CD14-positive monocyte (primary cell): ENCODE measurements at regions not wholly inside any gene's neighbourhood (a gene's known extent, or its start where the extent isn't known, plus 50 kb on each side); places are given as distances from the start of the nearest gene placed in this dataset.
A peak's percentile ranks its signal among the peaks of the same experiment; 100 is the strongest.

Experiments used
- DNase-seq, 3 donors: peaks; one replicate each; pipeline ENCODE4 v3.0.0-alpha.2; 2011 to 2022
- H2AFZ ChIP-seq: 2 replicates; pipeline ENCODE4 v1.6.0; 2012; ENCODE audit warnings: mild to moderate bottlenecking, low read depth, low read length, inconsistent platforms; ENCODE audit not compliant: insufficient read depth, poor library complexity, severe bottlenecking
- H3K27ac ChIP-seq, 2 donors: 1 replicate in 1 of 2; 2 replicates in 1 of 2; pipeline ENCODE4 v1.5.1; 2012 to 2013; ENCODE audit warnings: low read length in 2 of 2, control low read depth in 1 of 2, inconsistent platforms in 1 of 2, low read depth in 1 of 2, mild to moderate bottlenecking in 1 of 2
- H3K27me3 ChIP-seq, 2 donors: one replicate each; pipeline versions ENCODE4 v1.6.0 to v1.6.1; 2011 to 2013; ENCODE audit warnings: low read length in 2 of 2; ENCODE audit not compliant: control insufficient read depth in 2 of 2, insufficient read depth in 2 of 2
- H3K36me3 ChIP-seq, 2 donors: replicated peaks in 1 of 2; 1 replicate in 1 of 2; 2 replicates in 1 of 2; pipeline versions ENCODE4 v1.5.1 to v1.6.1; 2012 to 2013; ENCODE audit warnings: low read length in 2 of 2, control low read depth in 1 of 2, inconsistent platforms in 1 of 2, mild to moderate bottlenecking in 1 of 2; ENCODE audit not compliant: insufficient read depth in 2 of 2, control insufficient read depth in 1 of 2
- H3K4me1 ChIP-seq, 2 donors: 1 replicate in 1 of 2; 2 replicates in 1 of 2; pipeline versions ENCODE4 v1.5.1 to v1.6.1; 2012 to 2013; ENCODE audit warnings: low read length in 2 of 2, control low read depth in 1 of 2, inconsistent platforms in 1 of 2, mild to moderate bottlenecking in 1 of 2, moderate library complexity in 1 of 2; ENCODE audit not compliant: insufficient read depth in 2 of 2, control insufficient read depth in 1 of 2
- H3K4me2 ChIP-seq: replicated peaks from 2 replicates; pipeline ENCODE3; 2012; ENCODE audit warnings: low read length, moderate library complexity, mild to moderate bottlenecking; ENCODE audit not compliant: poor library complexity, severe bottlenecking; ENCODE audit errors: extremely low read depth
- H3K4me3 ChIP-seq, 3 experiments: fragments of 200-600 bp in 1 of 3; sonication (generic) in 1 of 3; replicated peaks in 1 of 3; 1 replicate in 2 of 3; 2 replicates in 1 of 3; pipeline ENCODE4 v1.5.1; 2011 to 2013; ENCODE audit warnings: low read length in 3 of 3, mild to moderate bottlenecking in 3 of 3, control low read depth in 2 of 3, low read depth in 2 of 3, inconsistent platforms in 1 of 3, moderate library complexity in 1 of 3
- H3K79me2 ChIP-seq: 2 replicates; pipeline ENCODE4 v1.6.0; 2012; ENCODE audit warnings: mild to moderate bottlenecking, control low read depth, inconsistent platforms, low read length, moderate library complexity; ENCODE audit not compliant: insufficient read depth
- H3K9ac ChIP-seq: 2 replicates; pipeline ENCODE4 v1.6.0; 2017; ENCODE audit warnings: low read length, mild to moderate bottlenecking; ENCODE audit not compliant: insufficient read depth, poor library complexity, severe bottlenecking
- H3K9me3 ChIP-seq, 2 donors: replicated peaks in 1 of 2; 1 replicate in 1 of 2; 2 replicates in 1 of 2; pipeline versions ENCODE4 v1.5.1 to v1.6.1; 2012 to 2013; ENCODE audit warnings: low read length in 2 of 2, control low read depth in 1 of 2; ENCODE audit not compliant: control insufficient read depth in 1 of 2, insufficient read depth in 1 of 2
- H4K20me1 ChIP-seq: 2 replicates; pipeline ENCODE4 v1.6.0; 2012; ENCODE audit warnings: mild to moderate bottlenecking, low read length, control low read depth, moderate library complexity; ENCODE audit not compliant: insufficient read depth
- H3K27ac Mint-ChIP-seq, 7 donors: one replicate each; pipeline ENCODE4 v1.8.0; 2020; ENCODE audit warnings: mild to moderate bottlenecking in 7 of 7, mixed read lengths in 7 of 7, moderate library complexity in 6 of 7, inconsistent platforms in 2 of 7
- H3K27me3 Mint-ChIP-seq, 3 donors: one replicate each; pipeline ENCODE4 v1.8.0; 2021 to 2022; ENCODE audit warnings: low read depth in 3 of 3, mild to moderate bottlenecking in 3 of 3, mixed read lengths in 3 of 3, moderate library complexity in 3 of 3, inconsistent platforms in 1 of 3
- H3K36me3 Mint-ChIP-seq, 2 donors: one replicate each; pipeline ENCODE4 v1.8.0; 2020; ENCODE audit warnings: mixed read lengths in 2 of 2, inconsistent platforms in 1 of 2, mild to moderate bottlenecking in 1 of 2
- H3K4me1 Mint-ChIP-seq: one replicate; pipeline ENCODE4 v1.8.0; 2020; ENCODE audit warnings: mild to moderate bottlenecking, mixed read lengths
- H3K4me3 Mint-ChIP-seq, 2 donors: one replicate each; pipeline ENCODE4 v1.8.0; 2020; ENCODE audit warnings: mild to moderate bottlenecking in 2 of 2, mixed read lengths in 2 of 2, moderate library complexity in 1 of 2
- H3K9me3 Mint-ChIP-seq, 7 donors: one replicate each; pipeline ENCODE4 v1.8.0; 2020 to 2022; ENCODE audit warnings: mixed read lengths in 7 of 7, mild to moderate bottlenecking in 6 of 7, moderate library complexity in 6 of 7, inconsistent platforms in 2 of 7
- WGBS: methylation state at CpG from one replicate; pipeline ENCODE4 v1.1.5; 2013; ENCODE audit warnings: missing lambda C conversion rate; ENCODE audit not compliant: insufficient coverage; 5-methylcytosine and 5-hydroxymethylcytosine counted together
- intact Hi-C, 2 donors: fragments of 100-400 bp; cut with micrococcal nuclease; formaldehyde crosslinking; loops; one replicate each; pipeline versions ENCODE4 v1.15.0 to v1.15.1; 2023
- TF ChIP-seq, protein P1 (sequence below): fragments of 200-600 bp; IDR thresholded peaks from one replicate; pipeline ENCODE4 v1.8.0; 2022; ENCODE audit warnings: antibody characterized with exemption, mild to moderate bottlenecking

DNA sequence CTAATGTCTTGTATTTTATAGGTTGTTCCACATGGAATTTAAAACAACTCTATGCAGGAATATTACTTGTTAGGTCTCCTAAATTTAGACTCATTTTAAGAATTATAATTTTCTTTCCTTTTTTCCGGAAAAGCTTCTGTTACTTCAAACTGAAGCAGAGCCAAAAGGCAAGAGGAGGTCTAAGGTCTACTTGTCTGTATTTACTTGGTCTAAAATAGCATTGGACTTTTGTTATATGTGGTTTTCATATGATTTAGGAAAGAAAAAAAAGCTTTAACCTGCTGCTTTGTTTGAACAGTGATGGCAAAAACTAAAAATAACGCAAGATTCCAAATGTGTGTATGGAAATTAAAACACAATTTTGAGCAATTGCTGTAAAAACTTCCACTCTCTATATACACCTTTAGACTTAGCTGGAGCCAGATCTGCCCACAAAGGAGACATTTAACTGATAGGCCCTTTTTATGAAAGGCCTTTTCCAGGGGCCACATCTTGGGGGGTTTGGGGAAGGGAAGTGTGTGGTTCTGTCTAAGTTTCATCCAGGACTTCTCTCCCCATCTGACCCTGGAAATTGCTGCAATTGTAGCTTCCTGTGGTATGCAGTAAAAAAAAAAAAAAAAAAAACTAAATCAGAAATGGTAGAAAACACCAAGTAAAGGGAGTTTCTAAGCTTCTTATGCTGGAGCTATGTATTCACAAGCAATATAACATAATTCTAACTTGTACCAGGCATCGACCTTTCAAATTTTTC lies 307.7 kb upstream of the MEF2C start:
- Mint-ChIP-seq H3K27ac (no peak overlapping the region), H3K4me1 (peaks cover 20% of the 10 kb centered on the region), H3K9me3 (peaks cover 4 to 17% (median 7%) of the 10 kb centered on the region in 7 donors), H3K36me3 (no peaks in the 10 kb centered on the region), H3K4me3 (no peak overlapping the region), H3K27me3 (peaks cover 0 to 3% (median 0%) of the 10 kb centered on the region in 3 donors)
- Histone ChIP-seq H2AFZ (no peak overlapping the region), H3K36me3 (no peaks in the 10 kb centered on the region), H3K4me2 (peak overlapping the region; percentile 3), H3K9ac (no peak overlapping the region), H4K20me1 (no peaks in the 10 kb centered on the region), H3K4me3 (no peak overlapping the region), H3K4me1 (peaks cover 10% of the 10 kb centered on the region in 2 donors), H3K9me3 (peaks cover 0 to 3% of the 10 kb centered on the region in 2 donors), H3K79me2 (no peaks in the 10 kb centered on the region), H3K27me3 (no peaks in the 10 kb centered on the region), H3K27ac (no peak overlapping the region)
- DNase-seq, result no peak
- WGBS, result no CpG with 5 or more reads among the region's 3 CpGs
- TF ChIP-seq, protein P1, sequence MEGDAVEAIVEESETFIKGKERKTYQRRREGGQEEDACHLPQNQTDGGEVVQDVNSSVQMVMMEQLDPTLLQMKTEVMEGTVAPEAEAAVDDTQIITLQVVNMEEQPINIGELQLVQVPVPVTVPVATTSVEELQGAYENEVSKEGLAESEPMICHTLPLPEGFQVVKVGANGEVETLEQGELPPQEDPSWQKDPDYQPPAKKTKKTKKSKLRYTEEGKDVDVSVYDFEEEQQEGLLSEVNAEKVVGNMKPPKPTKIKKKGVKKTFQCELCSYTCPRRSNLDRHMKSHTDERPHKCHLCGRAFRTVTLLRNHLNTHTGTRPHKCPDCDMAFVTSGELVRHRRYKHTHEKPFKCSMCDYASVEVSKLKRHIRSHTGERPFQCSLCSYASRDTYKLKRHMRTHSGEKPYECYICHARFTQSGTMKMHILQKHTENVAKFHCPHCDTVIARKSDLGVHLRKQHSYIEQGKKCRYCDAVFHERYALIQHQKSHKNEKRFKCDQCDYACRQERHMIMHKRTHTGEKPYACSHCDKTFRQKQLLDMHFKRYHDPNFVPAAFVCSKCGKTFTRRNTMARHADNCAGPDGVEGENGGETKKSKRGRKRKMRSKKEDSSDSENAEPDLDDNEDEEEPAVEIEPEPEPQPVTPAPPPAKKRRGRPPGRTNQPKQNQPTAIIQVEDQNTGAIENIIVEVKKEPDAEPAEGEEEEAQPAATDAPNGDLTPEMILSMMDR, result no peak
- intact Hi-C loops, result no loop called here

DNA sequence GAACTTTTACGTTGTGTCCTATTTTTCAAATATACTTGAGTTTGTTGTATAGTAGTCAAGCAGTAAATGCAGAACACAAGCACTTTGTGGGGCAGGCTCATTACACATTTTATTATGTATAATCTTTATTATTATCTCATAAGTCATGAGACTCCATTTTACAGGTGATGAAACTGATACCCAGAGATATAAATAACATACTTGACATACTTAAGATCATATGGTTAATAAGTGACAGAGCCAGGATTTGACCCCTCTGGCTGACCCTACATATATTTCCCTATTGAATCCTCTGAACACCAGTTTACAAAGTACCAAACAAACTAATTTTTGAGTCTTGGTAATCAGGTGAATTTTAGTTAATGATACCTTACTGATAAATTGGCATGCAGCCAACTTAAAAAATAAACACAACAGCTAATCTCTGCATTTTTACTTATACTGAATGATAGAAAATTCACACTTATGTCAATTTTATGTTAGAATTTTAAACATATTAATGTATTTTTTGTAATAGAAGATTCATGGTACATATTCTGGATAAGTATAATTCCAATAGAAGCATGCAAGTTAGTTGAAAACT lies 305.0 kb upstream of the MEF2C start:
- intact Hi-C loops, result no loop called here
- no peaks in the 10 kb centered on the region for H3K79me2 ChIP-seq
- no peaks in the 10 kb centered on the region for H3K27me3 ChIP-seq
- peaks cover 10% of the 10 kb centered on the region in 2 donors for H3K4me1 ChIP-seq
- H3K36me3 ChIP-seq, result no peaks in the 10 kb centered on the region
- DNase-seq, result no peak
- H3K27ac Mint-ChIP-seq, result no peak overlapping the region
- H3K27me3 Mint-ChIP-seq, result peaks cover 0 to 3% (median 0%) of the 10 kb centered on the region in 3 donors
- no peak overlapping the region for H3K4me3 ChIP-seq
- peaks cover 0 to 1% (median 0%) of the 10 kb centered on the region in 7 donors for H3K9me3 Mint-ChIP-seq
- H3K9ac ChIP-seq, result no peak overlapping the region
- no peak overlapping the region for H3K4me2 ChIP-seq
- H3K4me1 Mint-ChIP-seq, result peaks cover 20% of the 10 kb centered on the region
- H3K4me3 Mint-ChIP-seq, result no peak overlapping the region
- H3K36me3 Mint-ChIP-seq, result no peaks in the 10 kb centered on the region
- H3K27ac ChIP-seq, result no peak overlapping the region
- no peak overlapping the region for H2AFZ ChIP-seq
- no peaks in the 10 kb centered on the region for H4K20me1 ChIP-seq
- no peaks in the 10 kb centered on the region for H3K9me3 ChIP-seq
- no CpG with 5 or more reads among the region's 1 CpG for WGBS
- TF ChIP-seq, protein P1, result no peak
